Mucosa of rectum (tissue), 2 donors: ENCODE measurements at regions not wholly inside any gene's neighbourhood (a gene's known extent, or its start where the extent isn't known, plus 50 kb on each side); places are given as distances from the start of the nearest gene placed in this dataset.

Experiments
- H3K27ac ChIP-seq, 2 donors: one replicate each; pipeline ENCODE4 v1.7.0; 2013; ENCODE audit warnings: inconsistent platforms in 2 of 2, low read depth in 2 of 2, low read length in 2 of 2
- H3K27me3 ChIP-seq, 2 donors: one replicate each; pipeline ENCODE4 v1.7.0; 2013; ENCODE audit warnings: low read length in 2 of 2; ENCODE audit not compliant: control insufficient read depth in 2 of 2, insufficient read depth in 2 of 2
- H3K36me3 ChIP-seq, 2 donors: one replicate each; pipeline ENCODE4 v1.7.0; 2013; ENCODE audit warnings: low read length in 2 of 2; ENCODE audit not compliant: control insufficient read depth in 2 of 2, insufficient read depth in 2 of 2
- H3K4me1 ChIP-seq, 2 donors: one replicate each; pipeline ENCODE4 v1.7.0; 2013; ENCODE audit warnings: low read length in 2 of 2, mild to moderate bottlenecking in 1 of 2; ENCODE audit not compliant: control insufficient read depth in 2 of 2, insufficient read depth in 2 of 2
- H3K4me3 ChIP-seq, 2 donors: one replicate each; pipeline ENCODE4 v1.7.0; 2013; ENCODE audit warnings: low read length in 2 of 2
- H3K9ac ChIP-seq, 2 donors: one replicate each; pipeline ENCODE4 v1.7.0; 2013; ENCODE audit warnings: low read length in 2 of 2, low read depth in 1 of 2, mild to moderate bottlenecking in 1 of 2
- H3K9me3 ChIP-seq, 2 donors: one replicate each; pipeline ENCODE4 v1.7.0; 2013; ENCODE audit warnings: low read length in 2 of 2; ENCODE audit not compliant: control insufficient read depth in 2 of 2
- donor health status: healthy.
- donor health status: Normal muscosa, but diverticular disease.

DNA sequence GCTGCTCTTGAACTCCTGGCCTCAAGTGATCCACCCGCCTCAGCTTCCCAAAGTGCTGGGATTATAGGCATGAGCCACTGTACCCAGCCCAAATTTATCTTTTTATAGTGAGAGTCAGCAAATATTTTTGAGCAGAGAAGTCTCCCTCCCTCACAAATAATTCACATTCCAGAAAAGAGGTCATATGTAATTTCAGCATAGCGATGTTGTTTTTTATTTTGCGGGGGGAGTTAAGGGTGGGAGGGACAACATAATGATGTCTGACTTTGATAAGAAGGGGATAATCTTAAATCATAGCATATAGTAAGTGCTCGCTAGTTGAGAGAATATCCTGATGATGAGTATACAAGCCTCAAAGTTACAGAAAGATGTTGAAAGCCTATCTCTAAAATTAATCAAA lies 1090.2 kb upstream of the ACVR2A start:
- Histone ChIP-seq H3K9ac (no peak overlapping the region), H3K4me1 (no peaks in the 10 kb centered on the region), H3K36me3 (no peaks in the 10 kb centered on the region), H3K9me3 (no peaks in the 10 kb centered on the region), H3K27ac (no peak overlapping the region), H3K4me3 (no peak overlapping the region), H3K27me3 (no peaks in the 10 kb centered on the region)

DNA sequence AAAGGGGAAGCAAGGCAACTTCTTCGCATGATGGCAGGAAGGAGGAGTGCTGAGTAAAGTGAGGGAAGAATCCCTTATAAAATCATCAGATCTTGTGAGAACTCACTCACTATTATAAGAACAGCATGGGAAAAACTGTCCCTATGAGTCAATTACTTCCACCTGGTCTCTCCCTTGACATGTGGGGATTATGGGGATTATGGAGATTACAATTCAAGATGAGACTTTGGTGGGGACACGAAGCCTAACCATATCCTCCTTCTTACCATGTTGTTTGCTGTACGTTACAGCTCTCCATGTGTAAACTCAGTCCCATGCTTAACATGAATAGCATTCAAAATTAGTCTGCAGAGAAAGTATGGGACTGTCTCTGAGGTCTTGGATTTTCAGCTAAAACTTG lies 1096.8 kb upstream of the ACVR2A start:
- Histone ChIP-seq H3K4me1 (no peaks in the 10 kb centered on the region), H3K4me3 (no peak overlapping the region), H3K9ac (no peak overlapping the region), H3K36me3 (no peaks in the 10 kb centered on the region), H3K27ac (no peak overlapping the region), H3K27me3 (no peaks in the 10 kb centered on the region), H3K9me3 (no peaks in the 10 kb centered on the region)

DNA sequence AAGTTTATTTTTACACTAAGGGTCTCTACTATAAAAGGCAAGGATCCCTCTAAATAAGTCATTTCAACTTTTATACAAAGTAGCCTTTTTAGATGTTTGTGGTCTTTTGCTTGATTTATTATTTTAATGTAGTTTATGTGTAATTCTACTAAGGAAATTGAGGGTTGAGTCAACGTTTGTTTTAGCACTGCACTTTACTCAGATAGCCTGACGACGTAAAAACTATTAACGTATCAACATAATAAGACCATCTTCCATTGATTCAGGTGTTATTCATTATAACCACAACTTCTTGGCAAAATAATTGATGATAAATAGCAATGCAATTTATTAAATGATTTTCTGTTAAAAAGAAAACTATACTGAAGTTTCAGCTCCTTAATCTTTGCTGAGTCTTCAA lies 1103.6 kb upstream of the ACVR2A start:
- Histone ChIP-seq H3K4me3 (no peak overlapping the region), H3K4me1 (no peaks in the 10 kb centered on the region)

DNA sequence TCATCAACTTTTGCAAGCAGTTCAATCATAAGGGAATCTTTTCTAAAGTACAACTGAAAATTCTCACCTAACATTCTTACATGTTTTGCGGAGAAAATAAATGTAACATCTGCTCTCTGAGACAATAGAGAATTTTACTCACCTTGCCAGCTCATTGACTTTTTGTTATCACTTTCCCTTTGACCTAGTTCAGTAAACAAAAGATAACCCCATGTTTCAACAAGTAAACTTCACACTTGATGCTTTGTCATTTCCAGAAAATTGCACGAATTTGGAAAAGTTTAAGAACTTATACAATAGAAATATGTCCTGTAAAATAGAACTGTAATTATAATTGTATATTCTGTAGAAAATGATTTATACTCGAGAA lies 1110.0 kb upstream of the ACVR2A start:
- Histone ChIP-seq H3K4me3 (no peak overlapping the region), H3K4me1 (no peaks in the 10 kb centered on the region), H3K9me3 (no peaks in the 10 kb centered on the region), H3K27me3 (no peaks in the 10 kb centered on the region), H3K9ac (no peak overlapping the region), H3K36me3 (no peaks in the 10 kb centered on the region), H3K27ac (no peak overlapping the region)

More for the DNA sequence above, 1103.6 kb upstream of the ACVR2A start:
- no peaks in the 10 kb centered on the region for H3K36me3 ChIP-seq
- H3K9ac ChIP-seq = no peak overlapping the region
- no peaks in the 10 kb centered on the region for H3K27me3 ChIP-seq
- no peak overlapping the region for H3K27ac ChIP-seq
- H3K9me3 ChIP-seq = no peaks in the 10 kb centered on the region

DNA sequence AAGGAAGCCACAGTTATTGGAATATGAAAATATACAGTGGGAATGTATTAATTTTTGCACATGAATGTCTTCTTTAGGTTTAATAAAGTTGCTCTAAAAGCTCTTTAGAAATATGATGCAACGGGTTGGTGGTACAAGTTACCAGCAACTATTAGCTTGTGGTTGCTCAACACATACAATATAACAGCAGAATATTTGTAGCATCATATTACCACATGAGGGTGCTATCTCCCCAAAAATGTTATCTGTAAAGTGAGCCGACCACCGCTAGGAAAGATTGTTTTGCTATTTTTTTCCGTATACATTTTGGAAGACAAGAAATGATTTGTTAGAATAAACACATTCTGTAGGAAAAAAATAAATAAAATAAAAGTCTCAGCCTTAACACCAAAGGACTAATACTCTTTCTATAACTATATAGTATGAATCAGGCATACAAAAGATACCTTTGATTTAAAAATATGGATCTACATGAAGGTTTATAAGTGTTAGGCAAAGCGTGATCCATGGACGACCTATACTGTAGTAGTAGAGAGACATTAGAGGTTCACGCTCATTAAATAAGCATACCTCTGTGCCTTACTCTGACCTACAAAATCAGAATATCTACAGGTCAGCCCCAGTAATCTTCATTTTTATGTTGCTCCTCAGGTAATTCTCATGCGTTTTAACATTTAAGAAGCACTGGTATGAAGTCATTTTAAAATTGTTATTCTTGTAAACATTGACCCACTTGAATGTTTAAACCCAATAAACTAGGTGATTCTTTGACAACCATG lies 1110.6 kb upstream of the ACVR2A start:
- no peaks in the 10 kb centered on the region for H3K4me1 ChIP-seq
- H3K4me3 ChIP-seq = no peak overlapping the region
- no peaks in the 10 kb centered on the region for H3K36me3 ChIP-seq
- H3K27me3 ChIP-seq = no peaks in the 10 kb centered on the region
- no peak overlapping the region for H3K27ac ChIP-seq
- no peak overlapping the region for H3K9ac ChIP-seq
- H3K9me3 ChIP-seq = no peaks in the 10 kb centered on the region

DNA sequence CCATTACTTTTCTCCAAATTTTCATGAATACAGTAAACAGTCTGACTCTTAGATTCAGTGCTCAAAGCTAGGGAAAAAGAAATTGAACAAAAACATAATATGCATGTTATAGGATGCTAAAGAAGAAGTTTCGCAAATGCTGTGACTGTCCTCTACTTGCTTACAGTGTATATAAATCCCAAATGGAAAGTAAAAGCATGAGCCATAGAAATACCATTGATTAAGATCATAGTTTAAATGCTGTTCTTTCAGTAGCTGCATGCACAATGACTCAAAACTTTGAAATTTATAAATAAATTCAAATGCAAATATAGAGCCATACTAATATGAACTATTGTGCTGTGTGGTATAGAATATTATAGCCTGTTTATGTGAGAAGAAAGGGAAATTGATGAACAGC lies 1113.9 kb upstream of the ACVR2A start:
- H3K9me3 ChIP-seq = no peaks in the 10 kb centered on the region
- no peak overlapping the region for H3K4me3 ChIP-seq

DNA sequence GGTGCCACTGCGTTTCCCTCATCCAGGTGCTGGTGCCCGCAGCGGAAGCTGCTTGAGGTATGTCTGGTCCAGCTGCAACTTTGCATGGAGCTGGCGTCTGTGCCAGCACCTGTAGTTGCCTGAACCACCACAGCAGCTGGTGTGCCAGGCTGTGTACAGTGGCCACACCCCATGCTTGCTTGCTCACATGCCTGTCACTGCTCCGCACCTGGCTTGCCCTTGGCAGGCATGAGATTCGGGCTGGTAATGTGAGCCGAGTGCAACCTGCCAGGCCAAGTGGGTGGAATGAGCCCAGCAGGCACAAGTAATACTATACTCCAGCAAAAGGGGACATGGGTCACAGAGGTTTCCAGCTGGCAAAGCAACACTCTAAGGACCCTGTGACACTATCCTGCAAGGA lies 1123.3 kb upstream of the ACVR2A start:
- Histone ChIP-seq H3K36me3 (no peaks in the 10 kb centered on the region), H3K27ac (no peak overlapping the region), H3K9ac (no peak overlapping the region), H3K27me3 (no peaks in the 10 kb centered on the region), H3K4me3 (no peak overlapping the region), H3K9me3 (peaks cover 0 to 2% of the 10 kb centered on the region in 2 donors), H3K4me1 (no peaks in the 10 kb centered on the region)

More for the DNA sequence above, 1113.9 kb upstream of the ACVR2A start:
- Histone ChIP-seq H3K27ac (no peak overlapping the region), H3K27me3 (no peaks in the 10 kb centered on the region), H3K4me1 (no peaks in the 10 kb centered on the region), H3K36me3 (no peaks in the 10 kb centered on the region), H3K9ac (no peak overlapping the region)

DNA sequence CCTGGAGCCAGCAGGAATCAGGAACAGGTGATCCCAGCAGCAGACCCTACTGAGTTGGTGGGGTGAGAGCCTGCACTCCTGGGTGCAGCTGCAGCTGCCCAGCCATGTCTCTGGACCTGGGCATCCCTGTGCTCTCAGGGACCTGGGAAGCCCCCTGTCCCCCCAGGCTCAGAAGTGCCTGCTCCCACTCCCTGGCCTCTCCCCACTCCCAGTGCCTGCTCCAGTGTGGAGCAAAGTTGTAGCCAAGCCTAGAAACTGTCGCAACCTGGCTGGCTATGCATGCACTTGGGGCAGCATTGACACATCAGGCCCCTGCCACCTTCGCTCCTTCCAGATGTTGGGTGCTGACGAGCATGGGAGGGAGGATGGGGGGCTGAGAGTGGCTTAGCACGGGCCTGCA lies 1124.7 kb upstream of the ACVR2A start:
- no peak overlapping the region for H3K4me3 ChIP-seq
- H3K4me1 ChIP-seq = no peaks in the 10 kb centered on the region
- H3K36me3 ChIP-seq = no peaks in the 10 kb centered on the region
- no peak overlapping the region for H3K27ac ChIP-seq
- H3K9ac ChIP-seq = no peak overlapping the region
- H3K9me3 ChIP-seq = peaks cover 0 to 2% of the 10 kb centered on the region in 2 donors
- no peaks in the 10 kb centered on the region for H3K27me3 ChIP-seq

DNA sequence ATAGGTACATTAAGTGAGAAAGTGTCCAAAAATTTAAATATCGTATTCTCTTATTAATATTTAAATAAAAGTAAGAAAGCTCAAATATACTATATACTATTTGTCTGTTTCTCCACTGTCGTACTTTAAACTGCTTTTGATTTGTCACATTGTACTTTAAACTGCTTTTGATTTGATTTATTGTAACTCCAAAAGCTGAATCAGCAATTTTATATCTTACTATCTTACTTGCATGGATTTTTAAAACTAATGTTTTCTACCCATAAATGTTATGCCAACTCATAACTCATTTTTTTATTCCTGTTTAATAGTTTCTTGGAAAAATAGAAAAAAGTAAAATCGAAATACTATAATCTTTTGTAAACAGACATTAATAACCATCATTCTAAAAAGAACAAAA lies 1128.2 kb upstream of the ACVR2A start:
- Histone ChIP-seq H3K36me3 (no peaks in the 10 kb centered on the region), H3K27me3 (no peaks in the 10 kb centered on the region), H3K27ac (no peak overlapping the region), H3K4me1 (no peaks in the 10 kb centered on the region), H3K9me3 (no peaks in the 10 kb centered on the region), H3K9ac (no peak overlapping the region), H3K4me3 (no peak overlapping the region)

DNA sequence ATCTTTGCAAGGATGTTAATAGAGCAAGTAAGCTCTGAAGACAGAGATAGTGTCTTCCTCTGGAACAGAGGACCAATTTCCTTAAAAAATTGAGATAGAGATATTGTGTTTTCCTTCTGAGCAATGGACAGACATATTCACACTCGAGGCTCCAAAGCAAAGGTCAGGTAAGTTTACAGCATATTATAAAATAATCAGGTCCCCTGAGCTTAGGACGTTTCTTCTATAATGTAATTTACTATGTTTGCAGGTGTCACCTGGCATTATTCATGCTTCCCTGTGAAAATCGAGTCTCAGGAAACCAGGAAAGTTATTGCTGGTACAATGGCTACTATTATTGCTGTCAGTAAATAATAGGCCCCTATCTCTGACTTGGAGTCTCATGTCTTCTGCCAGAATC lies 1135.8 kb upstream of the ACVR2A start:
- Histone ChIP-seq H3K9ac (no peak overlapping the region), H3K4me3 (no peak overlapping the region), H3K27me3 (no peaks in the 10 kb centered on the region), H3K27ac (no peak overlapping the region), H3K9me3 (no peaks in the 10 kb centered on the region), H3K36me3 (no peaks in the 10 kb centered on the region), H3K4me1 (no peaks in the 10 kb centered on the region)
